WERI-Rb-1 (cell line): ENCODE measurements at regions not wholly inside any gene's neighbourhood (a gene's known extent, or its start where the extent isn't known, plus 50 kb on each side); places are given as distances from the start of the nearest gene placed in this dataset.

Experiments used
- DNase-seq: peaks from one replicate; pipeline ENCODE4 v3.0.0-alpha.2; 2020
- H3K27ac ChIP-seq: fragments of 250-450 bp; sonication (Bioruptor Pico); 2 replicates; pipeline ENCODE4 v1.5.1; 2020; ENCODE audit warnings: mild to moderate bottlenecking, moderate library complexity
- H3K27me3 ChIP-seq: fragments of 250-450 bp; sonication (Bioruptor Pico); 2 replicates; pipeline ENCODE4 v1.5.1; 2021; ENCODE audit warnings: mild to moderate bottlenecking, low read depth, moderate library complexity; ENCODE audit not compliant: insufficient read depth, severe bottlenecking
- H3K36me3 ChIP-seq: fragments of 250-450 bp; sonication (Bioruptor Pico); 2 replicates; pipeline ENCODE4 v1.5.1; 2020; ENCODE audit warnings: mild to moderate bottlenecking, moderate library complexity
- H3K4me3 ChIP-seq: 2 replicates; pipeline ENCODE4 v1.5.1; 2011; ENCODE audit warnings: low read depth, mild to moderate bottlenecking, control low read depth, low read length
- H3K9me3 ChIP-seq: fragments of 250-450 bp; sonication (Bioruptor Pico); 2 replicates; pipeline ENCODE4 v1.5.1; 2021; ENCODE audit warnings: mild to moderate bottlenecking, moderate library complexity; ENCODE audit not compliant: severe bottlenecking
- TF ChIP-seq, protein P1 (sequence below): IDR thresholded peaks from 2 replicates; pipeline ENCODE4 v1.5.1; 2011; ENCODE audit warnings: low read depth, mild to moderate bottlenecking, control low read depth, inconsistent platforms, low read length

DNA sequence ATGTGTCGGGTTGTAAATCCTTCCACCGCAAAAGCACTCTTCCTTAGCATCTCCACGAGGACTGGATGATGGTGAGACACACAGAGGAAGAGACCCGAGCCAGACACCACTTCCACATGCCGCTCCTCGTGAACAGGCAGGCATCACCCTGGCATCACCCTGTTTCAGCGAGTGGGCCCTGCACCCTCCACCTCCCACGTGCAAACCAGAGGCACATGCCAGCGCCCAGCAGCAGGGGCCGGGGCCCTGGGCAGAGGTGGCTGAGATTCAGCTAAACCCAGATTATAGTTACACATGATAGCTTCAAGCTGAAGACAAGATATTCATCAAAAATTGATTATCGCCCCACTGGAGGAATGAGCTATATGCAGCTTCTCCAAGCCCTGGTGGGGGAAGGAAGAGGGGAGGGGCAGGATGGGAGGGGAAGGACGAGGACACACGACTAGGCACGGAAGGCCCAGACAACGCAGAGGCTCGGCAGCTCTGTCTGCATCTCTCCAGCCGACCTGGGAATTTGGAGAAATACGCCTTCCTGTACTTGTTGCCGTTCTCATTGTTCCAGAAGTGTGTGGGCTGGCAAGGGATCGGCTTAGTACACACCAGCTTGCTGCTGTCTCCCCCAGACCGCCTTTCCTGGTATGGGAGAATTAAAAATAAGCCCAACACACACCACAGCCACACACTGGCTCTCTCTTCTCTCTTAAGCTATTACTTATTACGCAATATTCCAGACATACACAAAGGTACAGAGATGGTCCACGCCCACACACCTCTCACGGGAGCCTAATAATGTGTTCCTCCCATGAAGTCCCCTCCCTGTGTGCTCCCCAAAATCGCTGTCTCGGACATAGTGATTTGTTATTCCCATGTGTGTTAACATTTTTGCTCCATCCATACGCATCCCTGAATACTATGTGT lies 50.4 kb upstream of the ZNF354A start:
- TF ChIP-seq, protein P1, sequence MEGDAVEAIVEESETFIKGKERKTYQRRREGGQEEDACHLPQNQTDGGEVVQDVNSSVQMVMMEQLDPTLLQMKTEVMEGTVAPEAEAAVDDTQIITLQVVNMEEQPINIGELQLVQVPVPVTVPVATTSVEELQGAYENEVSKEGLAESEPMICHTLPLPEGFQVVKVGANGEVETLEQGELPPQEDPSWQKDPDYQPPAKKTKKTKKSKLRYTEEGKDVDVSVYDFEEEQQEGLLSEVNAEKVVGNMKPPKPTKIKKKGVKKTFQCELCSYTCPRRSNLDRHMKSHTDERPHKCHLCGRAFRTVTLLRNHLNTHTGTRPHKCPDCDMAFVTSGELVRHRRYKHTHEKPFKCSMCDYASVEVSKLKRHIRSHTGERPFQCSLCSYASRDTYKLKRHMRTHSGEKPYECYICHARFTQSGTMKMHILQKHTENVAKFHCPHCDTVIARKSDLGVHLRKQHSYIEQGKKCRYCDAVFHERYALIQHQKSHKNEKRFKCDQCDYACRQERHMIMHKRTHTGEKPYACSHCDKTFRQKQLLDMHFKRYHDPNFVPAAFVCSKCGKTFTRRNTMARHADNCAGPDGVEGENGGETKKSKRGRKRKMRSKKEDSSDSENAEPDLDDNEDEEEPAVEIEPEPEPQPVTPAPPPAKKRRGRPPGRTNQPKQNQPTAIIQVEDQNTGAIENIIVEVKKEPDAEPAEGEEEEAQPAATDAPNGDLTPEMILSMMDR, result no peak
- no peaks in the 10 kb centered on the region for H3K9me3 ChIP-seq
- H3K27ac ChIP-seq, result no peak overlapping the region
- H3K27me3 ChIP-seq, result no peaks in the 10 kb centered on the region
- no peaks in the 10 kb centered on the region for H3K36me3 ChIP-seq
- DNase-seq, result no peak
- no peak overlapping the region for H3K4me3 ChIP-seq
